ENCODE measurements at regions not wholly inside any gene's neighbourhood (a gene's known extent, or its start where the extent isn't known, plus 50 kb on each side); places are given as distances from the start of the nearest gene placed in this dataset.

GRCh38 chrX:120692319-120692718, 62.5 kb upstream of the C1GALT1C1 start:
- ATAC-seq (no peak), DNase-seq (no peak)
- intact Hi-C loops (cut with micrococcal nuclease), result loop anchor here in 1 of 2 donors (10.0 kb wide), 1 partner anchor 62 kb away; no protein-coding TSS in a partner anchor
- no peaks in the 10 kb centered on the region for H3K9me3 ChIP-seq (ENCODE audit: control insufficient read depth in 2 of 3, low read length in 3 of 3)
- no peak overlapping the region for H3K4me3 ChIP-seq (ENCODE audit: low read length)
- H3K27ac ChIP-seq (ENCODE audit: low read depth, low read length), result no peak overlapping the region
- POLR2A ChIA-PET, result interaction anchor here (0.6 kb wide), 1 partner anchor 105 kb away, joined by 3 read pairs; no protein-coding TSS in a partner anchor
- peaks cover 0 to 15% of the 10 kb centered on the region in 2 donors for H3K4me1 ChIP-seq (ENCODE audit: control insufficient read depth in 2 of 2, insufficient read depth in 2 of 2, low read length in 2 of 2)
- no peaks in the 10 kb centered on the region for H3K27me3 ChIP-seq (ENCODE audit: control insufficient read depth in 2 of 2, insufficient read depth in 2 of 2, low read length in 2 of 2)
- CTCF ChIA-PET, result no interaction called here
- Mint-ChIP-seq H3K36me3 (peaks cover 0 to 7% (median 0%) of the 10 kb centered on the region in 5 donors), H3K4me3 (no peak overlapping the region), H3K9me3 (no peaks in the 10 kb centered on the region), H3K4me1 (peaks cover 9 to 22% (median 17%) of the 10 kb centered on the region in 7 donors), H3K27ac (no peak overlapping the region), H3K27me3 (no peaks in the 10 kb centered on the region)
- H3K36me3 ChIP-seq (ENCODE audit: control insufficient read depth in 2 of 3, insufficient read depth in 3 of 3, low read length in 3 of 3), result no peaks in the 10 kb centered on the region

GRCh38 chrX:120690941-120691340, 61.1 kb upstream of the C1GALT1C1 start:
- peaks cover 0 to 3% of the 10 kb centered on the region in 2 donors for H3K4me1 ChIP-seq (ENCODE audit: control insufficient read depth in 2 of 2, insufficient read depth in 2 of 2, low read length in 2 of 2)
- no peaks in the 10 kb centered on the region for H3K36me3 ChIP-seq (ENCODE audit: control insufficient read depth in 2 of 3, insufficient read depth in 3 of 3, low read length in 3 of 3)
- ChIA-PET POLR2A (no interaction called here), CTCF (no interaction called here)
- no peaks in the 10 kb centered on the region for H3K36me3 Mint-ChIP-seq
- no peak overlapping the region for H3K4me3 ChIP-seq (ENCODE audit: low read length)
- no peak overlapping the region for H3K27ac Mint-ChIP-seq
- H3K27me3 Mint-ChIP-seq, result no peaks in the 10 kb centered on the region
- intact Hi-C loops (cut with micrococcal nuclease), result loop anchor here in 1 of 2 donors (10.0 kb wide), 1 partner anchor 64 kb away; no protein-coding TSS in a partner anchor
- H3K27me3 ChIP-seq (ENCODE audit: control insufficient read depth in 2 of 2, insufficient read depth in 2 of 2, low read length in 2 of 2), result no peaks in the 10 kb centered on the region
- ATAC-seq, result no peak
- no peak overlapping the region for H3K27ac ChIP-seq (ENCODE audit: low read depth, low read length)
- DNase-seq, result no peak
- peaks cover 0 to 8% (median 3%) of the 10 kb centered on the region in 7 donors for H3K4me1 Mint-ChIP-seq
- H3K9me3 Mint-ChIP-seq, result no peaks in the 10 kb centered on the region
- H3K4me3 Mint-ChIP-seq, result no peak overlapping the region
- H3K9me3 ChIP-seq (ENCODE audit: control insufficient read depth in 2 of 3, low read length in 3 of 3), result no peaks in the 10 kb centered on the region

GRCh38 chrX:120690344-120690743, 60.5 kb upstream of the C1GALT1C1 start:
- Mint-ChIP-seq H3K4me1 (peaks cover 0 to 4% (median 2%) of the 10 kb centered on the region in 7 donors), H3K27ac (no peak overlapping the region), H3K36me3 (no peaks in the 10 kb centered on the region), H3K9me3 (no peaks in the 10 kb centered on the region), H3K27me3 (no peaks in the 10 kb centered on the region), H3K4me3 (no peak overlapping the region)
- POLR2A ChIA-PET, result no interaction called here
- no peak for ATAC-seq
- H3K9me3 ChIP-seq (ENCODE audit: control insufficient read depth in 2 of 3, low read length in 3 of 3), result no peaks in the 10 kb centered on the region
- H3K27ac ChIP-seq (ENCODE audit: low read depth, low read length), result no peak overlapping the region
- CTCF ChIA-PET, result no interaction called here
- H3K36me3 ChIP-seq (ENCODE audit: control insufficient read depth in 2 of 3, insufficient read depth in 3 of 3, low read length in 3 of 3), result no peaks in the 10 kb centered on the region
- H3K27me3 ChIP-seq (ENCODE audit: control insufficient read depth in 2 of 2, insufficient read depth in 2 of 2, low read length in 2 of 2), result no peaks in the 10 kb centered on the region
- intact Hi-C loops (cut with micrococcal nuclease), result loop anchor here in 1 of 2 donors (10.0 kb wide), 1 partner anchor 64 kb away; no protein-coding TSS in a partner anchor
- no peak for DNase-seq
- H3K4me3 ChIP-seq (ENCODE audit: low read length), result no peak overlapping the region
- no peaks in the 10 kb centered on the region for H3K4me1 ChIP-seq (ENCODE audit: control insufficient read depth in 2 of 2, insufficient read depth in 2 of 2, low read length in 2 of 2)

GRCh38 chrX:120680090-120680489, 50.2 kb upstream of the C1GALT1C1 start:
- Mint-ChIP-seq H3K9me3 (peaks cover 0 to 19% (median 0%) of the 10 kb centered on the region in 11 donors), H3K36me3 (peaks cover 0 to 18% (median 0%) of the 10 kb centered on the region in 5 donors), H3K4me3 (peak overlapping the region in 9 of 10 donors; percentile 2 to 79 (median 60)), H3K27me3 (no peaks in the 10 kb centered on the region), H3K27ac (peak overlapping the region; percentile 2 to 91 (median 76)), H3K4me1 (peaks cover 0 to 15% (median 7%) of the 10 kb centered on the region in 7 donors)
- H3K4me1 ChIP-seq (ENCODE audit: control insufficient read depth in 2 of 2, insufficient read depth in 2 of 2, low read length in 2 of 2), result no peaks in the 10 kb centered on the region
- intact Hi-C loops (cut with micrococcal nuclease), result loop anchor here in 1 of 2 donors (1.0 kb wide), 1 partner anchor 17 kb away; no protein-coding TSS in a partner anchor
- H3K4me3 ChIP-seq (ENCODE audit: low read length), result no peak overlapping the region
- CTCF ChIA-PET, result no interaction called here
- POLR2A ChIA-PET, result interaction anchor here (0.9 kb wide), 1 partner anchor 76 kb away, joined by 3 read pairs; the partner anchor contains the start of gene MCTS1
- H3K27me3 ChIP-seq (ENCODE audit: control insufficient read depth in 2 of 2, insufficient read depth in 2 of 2, low read length in 2 of 2), result no peaks in the 10 kb centered on the region
- ATAC-seq, result no peak
- no peaks in the 10 kb centered on the region for H3K36me3 ChIP-seq (ENCODE audit: control insufficient read depth in 2 of 3, insufficient read depth in 3 of 3, low read length in 3 of 3)
- no peaks in the 10 kb centered on the region for H3K9me3 ChIP-seq (ENCODE audit: control insufficient read depth in 2 of 3, low read length in 3 of 3)
- no peak overlapping the region for H3K27ac ChIP-seq (ENCODE audit: low read depth, low read length)
- DNase-seq, result no peak
